ENCODE measurements at regions not wholly inside any gene's neighbourhood (a gene's known extent, or its start where the extent isn't known, plus 50 kb on each side); places are given as distances from the start of the nearest gene placed in this dataset.

DNA sequence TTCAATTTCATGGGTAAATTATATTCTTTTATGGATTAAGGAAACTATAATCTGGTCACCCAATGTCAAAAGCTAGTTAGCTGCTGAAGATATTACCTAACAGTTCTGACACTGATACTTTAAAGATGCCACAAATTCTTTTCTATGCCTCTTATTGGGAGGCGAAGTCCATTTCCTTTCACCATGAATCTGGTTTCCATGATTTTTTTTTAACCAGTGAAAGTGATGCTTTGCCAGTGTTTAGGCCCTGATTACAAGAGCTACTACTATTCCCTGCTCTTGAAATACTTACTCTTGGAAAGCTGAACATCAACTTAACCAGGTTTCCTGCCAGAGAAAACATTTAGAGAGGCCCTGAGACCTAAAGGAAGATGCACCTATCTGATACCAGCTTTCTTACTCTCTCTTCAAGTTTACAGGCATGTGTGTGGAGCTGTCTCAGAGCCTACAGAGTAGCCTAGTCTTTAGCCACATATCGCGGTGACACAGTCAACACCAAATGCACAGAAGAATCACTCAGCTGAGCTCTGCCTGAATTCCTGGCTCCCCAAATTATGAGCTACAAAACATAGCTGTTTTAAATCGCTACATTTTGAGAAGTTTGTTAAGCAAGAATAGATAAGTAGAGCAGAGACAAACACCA, 1280.8 kb downstream of the PCDH7 start:
- TF ChIP-seq POLR2A (IDR thresholded peaks at IDR 0.05) (no peak), CTCF (IDR thresholded peaks at IDR 0.05) (no peak), EP300 (IDR thresholded peaks at IDR 0.05) (no peak), POLR2AphosphoS5 (IDR thresholded peaks at IDR 0.05) (no peak)
